ENCODE measurements at regions not wholly inside any gene's neighbourhood (a gene's known extent, or its start where the extent isn't known, plus 50 kb on each side); places are given as distances from the start of the nearest gene placed in this dataset.
A peak's percentile ranks its signal among the peaks of the same experiment; 100 is the strongest.

- no peak for DNase-seq (ENCODE audit: low read depth in 4 of 4, low spot score in 3 of 4)
Measured at GRCh38 chr11:39810358-39810757, 1649.1 kb downstream of the LRRC4C start.

- no peak for DNase-seq (ENCODE audit: low read depth in 4 of 4, low spot score in 3 of 4)
Measured at GRCh38 chr11:39809833-39810232, 1649.6 kb downstream of the LRRC4C start.

GRCh38 chr11:39807904-39808303 is 1651.5 kb downstream of the LRRC4C start:
- no peak for DNase-seq (ENCODE audit: low read depth in 4 of 4, low spot score in 3 of 4)

- no peak for DNase-seq (ENCODE audit: low read depth in 4 of 4, low spot score in 3 of 4)
Measured at GRCh38 chr11:39806652-39807051, 1652.8 kb downstream of the LRRC4C start.

- DNase-seq (ENCODE audit: low read depth in 4 of 4, low spot score in 3 of 4) = no peak
Measured at GRCh38 chr11:39804271-39804670, 1655.2 kb downstream of the LRRC4C start.

DNA sequence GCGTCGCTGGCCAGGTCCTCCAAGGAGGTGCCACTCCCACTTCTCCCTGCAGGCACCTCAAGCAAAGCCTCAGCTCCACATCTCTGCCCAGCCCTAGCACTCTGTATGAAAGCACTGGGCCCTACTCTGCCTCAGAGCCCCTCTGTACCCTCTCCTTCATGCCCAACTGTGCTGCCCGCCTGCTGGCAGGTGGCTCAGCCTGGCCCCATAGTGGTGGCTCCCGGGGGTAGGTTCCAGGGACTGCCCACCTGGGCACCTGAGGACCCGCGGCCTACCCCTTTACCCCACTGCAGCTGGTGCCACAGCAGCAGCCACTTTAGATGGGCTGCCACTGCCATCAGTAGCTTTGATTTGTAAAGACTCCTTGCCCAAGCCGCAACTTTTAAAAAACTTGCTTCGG is 1672.8 kb downstream of the LRRC4C start:
- no peak for DNase-seq (ENCODE audit: low read depth in 4 of 4, low spot score in 3 of 4)

DNA sequence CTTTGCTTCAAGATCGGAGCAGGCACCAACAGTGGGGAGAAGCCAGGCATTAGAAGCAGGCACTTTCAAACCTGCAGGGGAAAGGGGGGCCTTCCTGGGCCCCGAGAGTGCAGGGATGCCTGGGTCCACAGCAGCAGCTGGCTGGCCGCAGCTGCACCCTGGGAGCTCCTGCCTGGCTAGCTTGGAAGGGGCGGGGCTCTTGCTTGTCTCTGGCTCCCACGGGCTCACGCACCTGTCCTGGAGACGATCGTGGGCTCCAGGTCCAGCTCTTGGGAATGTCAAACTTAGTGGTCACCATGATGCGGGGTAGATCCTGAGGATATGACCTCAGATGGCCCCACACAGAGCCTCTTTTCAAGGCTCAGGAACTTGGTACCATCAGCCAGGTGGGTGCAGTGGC is 1673.2 kb downstream of the LRRC4C start:
- DNase-seq (ENCODE audit: low read depth in 4 of 4, low spot score in 3 of 4) = no peak

GRCh38 chr11:39784873-39785272 is 1674.6 kb downstream of the LRRC4C start:
- no peak for DNase-seq (ENCODE audit: low read depth in 4 of 4, low spot score in 3 of 4)

GRCh38 chr11:39780131-39780530 is 1679.3 kb downstream of the LRRC4C start:
- DNase-seq (ENCODE audit: low read depth in 4 of 4, low spot score in 3 of 4) = no peak

DNA sequence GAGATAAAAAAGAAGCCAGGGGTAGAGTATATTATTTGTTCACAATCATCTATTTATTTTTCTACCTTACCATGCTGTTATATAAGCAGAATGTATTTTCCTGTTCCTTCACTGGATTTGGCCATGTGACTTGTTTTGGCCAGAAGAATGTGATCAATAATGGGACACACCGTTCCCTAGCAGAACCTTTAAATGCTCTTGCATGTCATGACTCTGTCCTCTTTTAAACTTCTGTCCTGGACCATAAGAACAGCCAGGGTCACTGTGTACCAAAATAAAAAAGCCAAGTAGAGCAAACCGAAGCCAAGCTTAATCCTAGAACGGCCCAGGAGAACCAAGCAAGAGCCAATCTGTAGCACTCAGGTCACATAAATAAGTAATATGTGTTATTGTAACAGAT is 1682.4 kb downstream of the LRRC4C start:
- no peak for DNase-seq (ENCODE audit: low read depth in 4 of 4, low spot score in 3 of 4)

GRCh38 chr11:39772525-39773137 is 1686.8 kb downstream of the LRRC4C start:
- no peak for DNase-seq (ENCODE audit: low read depth in 4 of 4, low spot score in 3 of 4)

DNA sequence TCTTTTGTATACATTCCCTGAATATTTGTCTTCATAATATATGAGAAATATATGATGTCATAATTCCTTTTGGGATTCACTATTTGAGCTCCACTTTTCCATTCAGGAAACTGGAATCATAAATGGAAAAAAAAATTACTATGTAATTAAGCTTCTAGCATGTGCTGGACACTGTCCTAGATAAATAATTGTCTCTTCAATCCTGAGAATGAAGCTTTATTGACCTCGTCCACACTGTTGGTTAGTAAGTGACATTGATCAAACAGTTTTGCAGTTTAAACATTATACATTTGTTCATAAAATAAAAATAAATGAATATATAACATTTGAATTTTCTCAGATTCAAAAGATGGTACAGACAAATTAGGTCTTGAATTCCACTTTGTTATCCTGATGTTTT is 1691.2 kb downstream of the LRRC4C start:
- DNase-seq (ENCODE audit: low read depth in 4 of 4, low spot score in 3 of 4) = no peak

DNA sequence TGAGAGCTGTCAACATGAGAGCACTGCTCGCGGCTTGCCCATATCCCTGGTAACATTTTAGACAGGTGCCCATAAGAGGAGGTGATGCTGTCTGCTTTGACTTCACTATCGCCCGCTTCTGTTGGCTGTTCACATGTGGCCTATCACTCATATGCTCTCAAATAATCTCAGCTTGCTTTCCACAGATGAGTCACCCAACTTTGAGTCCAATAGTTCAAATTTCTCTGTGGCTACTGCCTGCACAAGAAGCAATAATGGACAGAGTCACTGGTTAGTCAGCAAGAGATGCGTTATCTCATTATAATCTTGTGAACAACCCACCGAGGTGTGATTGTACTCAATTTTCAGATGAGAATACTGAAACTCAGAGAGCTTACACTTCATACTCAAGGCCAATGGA is 1714.1 kb downstream of the LRRC4C start:
- no peak for DNase-seq (ENCODE audit: low read depth in 4 of 4, low spot score in 3 of 4)

DNA sequence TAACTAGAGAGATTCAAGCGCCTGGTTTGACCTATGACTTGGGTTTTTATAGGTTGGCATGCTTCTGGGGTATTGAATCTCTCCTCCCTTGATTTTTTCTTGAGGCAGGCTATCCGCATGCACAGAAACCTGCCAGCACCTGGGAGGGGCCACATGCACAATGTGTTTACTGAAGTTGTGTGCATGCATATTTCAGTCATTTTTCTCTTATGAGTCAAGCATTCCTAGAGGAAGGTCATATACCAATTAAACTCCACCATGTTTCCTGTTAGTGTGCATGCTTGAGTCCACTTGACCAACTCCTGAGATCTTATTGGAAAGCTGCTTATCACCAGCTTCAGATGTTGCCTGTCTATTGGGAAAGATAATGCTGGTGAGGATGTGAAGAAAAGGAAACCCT is 1718.4 kb downstream of the LRRC4C start:
- DNase-seq (ENCODE audit: low read depth in 4 of 4, low spot score in 3 of 4) = no peak

- DNase-seq (ENCODE audit: low read depth in 4 of 4, low spot score in 3 of 4) = peak in 1 of 4 donors; percentile 18
Measured at GRCh38 chr11:39736351-39736750, 1723.1 kb downstream of the LRRC4C start.

- DNase-seq (ENCODE audit: low read depth in 4 of 4, low spot score in 3 of 4) = peak in 1 of 4 donors; percentile 9
Measured at GRCh38 chr11:39732001-39732400, 1727.5 kb downstream of the LRRC4C start.

DNA sequence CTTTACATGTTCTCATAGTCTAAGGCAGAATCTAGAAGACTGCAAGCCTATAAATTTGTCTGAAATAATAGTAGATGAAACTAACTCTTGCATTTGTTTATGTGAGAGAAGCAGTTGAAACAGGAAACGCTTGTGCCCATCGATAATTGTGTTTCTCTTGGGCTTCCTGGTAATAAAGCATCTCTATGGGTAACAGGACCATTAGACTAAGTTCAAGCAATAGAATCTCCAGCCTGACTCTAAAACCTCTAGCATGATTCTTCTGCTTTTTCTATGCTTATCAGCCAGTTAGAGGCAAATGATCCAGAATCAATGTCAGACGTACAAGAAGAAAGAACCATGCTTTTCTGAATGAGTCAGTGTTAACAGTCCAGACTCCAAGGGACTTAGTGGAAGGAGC is 1734.4 kb downstream of the LRRC4C start:
- no peak for DNase-seq (ENCODE audit: low read depth in 4 of 4, low spot score in 3 of 4)

GRCh38 chr11:39724404-39724803 is 1735.0 kb downstream of the LRRC4C start:
- DNase-seq (ENCODE audit: low read depth in 4 of 4, low spot score in 3 of 4) = no peak

DNA sequence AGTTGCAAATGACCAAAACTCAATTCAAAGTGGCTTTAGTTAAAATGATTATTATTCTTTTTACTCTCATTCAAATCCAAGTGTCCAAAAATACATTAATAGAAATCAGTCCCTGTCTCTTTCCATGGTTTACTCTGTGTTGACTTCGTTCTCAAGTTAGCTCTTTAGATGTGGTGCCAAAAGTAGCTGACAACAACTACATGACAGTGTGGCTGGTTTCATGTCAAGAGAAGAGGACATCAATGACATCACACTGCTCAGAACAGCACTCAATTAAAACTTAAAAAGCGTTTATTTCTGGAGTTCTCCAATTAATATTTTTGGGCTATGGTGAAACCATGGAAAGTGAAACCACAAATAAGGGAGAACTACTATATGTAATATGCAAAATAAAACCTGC is 1746.9 kb downstream of the LRRC4C start:
- DNase-seq (ENCODE audit: low read depth in 4 of 4, low spot score in 3 of 4) = no peak

- no peak for DNase-seq (ENCODE audit: low read depth in 4 of 4, low spot score in 3 of 4)
Measured at GRCh38 chr11:39690856-39691255, 1768.6 kb downstream of the LRRC4C start.

DNA sequence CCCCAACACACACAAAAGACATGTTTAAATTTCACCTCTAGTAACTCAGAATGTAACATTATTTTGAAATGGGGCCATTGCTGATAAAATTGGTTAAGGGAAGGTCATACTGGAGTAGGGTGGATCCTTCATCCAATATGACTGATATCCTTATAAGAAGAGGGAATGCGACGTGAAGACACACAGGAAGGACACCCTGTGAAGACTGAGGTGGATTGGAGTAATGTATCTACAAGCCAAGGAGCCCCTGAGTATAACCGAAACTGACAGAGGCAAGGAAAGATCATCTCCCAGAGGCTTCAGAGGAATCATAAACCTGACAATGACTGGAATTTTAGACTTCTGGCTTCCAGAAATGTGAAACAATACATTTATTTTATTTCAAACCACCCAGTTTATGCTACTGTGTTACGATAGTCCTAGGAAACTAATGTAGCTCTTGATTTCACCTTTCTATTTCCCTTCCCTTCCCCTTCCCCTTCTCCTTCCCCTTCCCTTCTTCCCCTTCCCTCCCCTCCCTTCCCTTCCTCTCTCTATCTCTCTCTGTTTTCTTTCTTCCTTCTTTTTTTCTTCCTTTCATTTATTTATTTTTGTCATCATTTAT is 1775.4 kb downstream of the LRRC4C start:
- DNase-seq (ENCODE audit: low read depth in 4 of 4, low spot score in 3 of 4) = no peak

DNA sequence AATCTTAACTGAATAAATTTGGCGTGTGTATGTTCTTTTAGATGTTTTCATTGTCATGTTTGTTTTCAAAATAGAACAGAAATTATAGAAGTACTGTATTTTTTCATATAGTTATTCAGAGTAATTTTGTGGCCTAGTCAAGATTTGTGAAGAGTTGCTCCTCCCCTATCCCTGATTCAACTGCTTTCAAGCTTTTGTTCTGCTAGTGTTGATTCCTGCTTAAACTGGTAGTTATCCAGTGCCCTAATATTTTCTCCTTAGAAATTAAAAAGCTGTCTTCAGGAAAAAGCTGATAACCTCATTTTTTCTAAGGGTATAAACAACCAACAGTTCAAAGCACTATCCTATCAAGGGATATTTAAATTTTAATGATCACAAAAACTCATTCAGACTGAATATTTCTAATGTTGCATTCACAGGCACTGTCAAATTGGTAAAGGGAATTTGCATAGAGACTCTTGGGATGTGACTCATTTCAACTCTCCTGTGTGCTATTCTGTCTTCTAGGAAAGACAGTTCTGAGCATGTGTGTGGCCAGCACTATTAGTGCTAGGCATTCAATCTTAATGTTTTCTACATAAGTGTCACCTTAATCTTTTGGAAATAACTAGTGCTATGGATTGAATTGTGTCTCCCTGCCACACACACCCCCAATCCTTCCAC is 1776.0 kb downstream of the LRRC4C start:
- DNase-seq (ENCODE audit: low read depth in 4 of 4, low spot score in 3 of 4) = no peak

Measured in left renal pelvis (tissue), 4 donors.